ENCODE measurements at regions not wholly inside any gene's neighbourhood (a gene's known extent, or its start where the extent isn't known, plus 50 kb on each side); places are given as distances from the start of the nearest gene placed in this dataset.

DNA sequence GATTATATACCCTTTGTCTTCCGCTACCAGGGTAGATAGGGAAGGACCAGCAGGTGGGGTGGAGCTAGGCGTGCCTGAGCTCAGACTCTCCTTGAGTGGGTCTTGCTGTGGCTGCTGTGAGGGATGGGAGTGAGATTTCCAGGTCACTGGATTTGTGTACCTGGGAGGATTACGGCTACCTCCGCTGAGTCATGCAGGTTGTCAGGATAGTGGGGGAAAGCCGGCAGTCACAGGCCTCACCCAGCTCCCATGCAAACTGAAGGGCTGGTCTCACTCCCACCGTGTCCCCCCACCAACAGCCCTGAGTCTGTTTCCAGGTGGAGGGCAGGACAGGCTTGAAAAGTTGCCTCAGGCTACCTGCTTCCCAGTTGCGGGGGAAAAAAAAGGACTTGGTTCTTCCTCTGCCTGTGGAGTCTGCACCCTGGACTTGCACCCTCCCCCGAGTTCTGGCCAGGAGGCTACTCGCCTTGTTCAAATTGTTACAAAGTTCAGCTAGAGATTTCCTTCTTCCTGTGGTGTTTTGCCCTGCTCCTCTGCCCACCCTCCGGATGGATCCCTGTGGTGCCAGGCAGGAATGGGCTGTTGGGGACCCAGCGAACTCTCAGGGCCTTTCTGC is 268.3 kb downstream of the VAPA start:
- DNase-seq = peak; percentile 16

- DNase-seq = no peak
Observed at GRCh38 chr18:10184776-10185175, 269.7 kb upstream of the APCDD1 start.

DNA sequence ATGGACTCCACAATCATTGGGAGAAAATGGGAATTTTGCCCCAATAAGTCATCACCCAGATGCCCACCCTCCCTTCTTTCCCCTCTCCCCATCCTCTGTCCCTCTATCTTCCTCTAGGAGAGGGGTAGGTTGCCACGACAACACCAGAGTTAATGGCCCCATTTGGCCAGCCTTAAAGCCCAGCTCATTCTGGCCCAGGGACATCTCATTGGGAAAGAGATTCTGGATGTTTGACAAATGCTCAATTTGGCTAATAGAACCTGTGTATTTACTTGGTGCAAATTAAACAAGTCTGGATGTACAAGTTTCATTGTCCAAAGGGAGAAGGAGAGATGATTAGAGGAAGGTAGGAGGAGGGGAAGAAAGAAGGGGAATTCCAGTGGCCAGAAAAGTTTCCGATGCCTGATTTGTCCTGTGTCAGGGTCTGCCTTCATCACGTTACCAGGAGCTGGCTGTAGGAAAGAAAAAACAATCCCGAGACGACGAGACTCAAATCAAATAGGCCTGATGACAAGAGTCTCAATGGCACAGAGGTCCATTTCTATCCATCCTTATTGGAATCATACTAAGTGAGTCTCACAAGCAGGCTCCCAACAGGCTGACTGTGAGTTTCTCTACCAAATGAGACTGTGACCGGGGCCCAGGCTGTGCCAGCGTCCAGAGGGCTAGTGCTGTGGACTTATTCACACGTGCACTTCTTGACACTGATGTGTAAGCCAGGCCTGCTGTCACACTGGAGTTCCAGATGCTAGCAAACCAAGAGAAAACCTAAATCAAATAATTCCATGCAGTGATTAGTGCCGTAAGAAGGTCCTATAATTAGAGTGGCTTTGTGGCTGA is 265.2 kb upstream of the APCDD1 start:
- DNase-seq = no peak

DNA sequence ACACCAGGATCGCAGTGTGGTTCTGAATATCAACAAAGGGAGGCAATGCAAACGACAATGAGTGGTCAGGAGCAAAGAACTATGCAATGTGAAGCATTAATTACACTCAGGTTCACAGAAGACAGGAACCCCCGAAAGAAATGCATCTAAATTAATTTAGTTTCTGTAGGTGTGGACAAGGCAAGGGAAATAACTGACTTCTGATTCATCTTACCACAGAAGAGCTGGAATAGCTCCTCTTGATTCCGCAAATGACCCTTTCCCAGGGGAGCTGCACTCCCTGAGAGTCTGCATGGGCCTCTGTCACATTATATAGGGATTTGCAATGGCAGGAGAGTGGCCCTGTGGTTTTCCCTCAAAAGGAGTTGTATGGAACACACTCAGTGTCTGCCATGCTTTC is 263.9 kb upstream of the APCDD1 start:
- no peak for DNase-seq

GRCh38 chr18:10193444-10193843 is 261.0 kb upstream of the APCDD1 start:
- DNase-seq = no peak

DNA sequence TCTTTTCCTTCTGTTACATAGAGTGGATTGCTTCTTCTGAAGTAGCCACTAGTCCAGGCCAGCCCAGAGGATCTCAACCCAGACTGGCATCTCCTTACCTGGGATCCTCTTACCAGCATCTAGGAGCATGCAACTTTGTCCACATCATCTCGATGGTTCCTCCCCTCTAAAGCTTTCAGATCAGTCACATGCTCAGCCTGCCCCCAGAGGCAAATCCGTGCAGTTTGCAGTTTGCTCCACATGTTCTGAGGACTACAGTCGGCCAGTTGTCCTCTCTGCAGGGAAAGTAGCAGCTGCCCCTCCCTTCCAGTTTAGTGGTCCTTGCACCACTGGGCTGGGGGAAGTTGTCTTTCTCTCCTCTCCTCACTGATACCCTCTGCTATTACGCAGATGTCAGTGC is 259.8 kb upstream of the APCDD1 start:
- no peak for DNase-seq

- DNase-seq = no peak
Observed at GRCh38 chr18:10195529-10195928, 258.9 kb upstream of the APCDD1 start.

DNA sequence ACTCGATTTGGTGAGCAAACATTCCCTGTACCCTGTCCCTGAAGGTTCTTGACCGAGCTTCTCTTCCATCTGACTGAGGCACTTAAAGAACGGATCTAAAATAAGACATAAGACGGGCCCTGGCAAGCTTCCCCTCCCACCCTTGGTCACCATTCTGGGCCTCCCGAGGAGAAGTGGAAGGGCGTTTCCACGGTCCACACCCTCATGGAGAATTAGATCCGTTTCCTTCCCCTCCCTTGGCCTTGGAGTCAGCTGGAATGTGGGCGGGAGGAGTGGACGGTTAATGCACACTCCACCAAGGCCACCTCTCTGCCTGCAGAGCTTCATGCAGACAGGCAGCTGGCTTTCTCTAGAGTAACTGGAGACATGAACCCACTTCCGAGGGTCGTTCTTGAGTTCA is 257.3 kb upstream of the APCDD1 start:
- DNase-seq = no peak

GRCh38 chr18:10201226-10201625 is 253.2 kb upstream of the APCDD1 start:
- no peak for DNase-seq

GRCh38 chr18:10201659-10202058 is 252.8 kb upstream of the APCDD1 start:
- no peak for DNase-seq

DNA sequence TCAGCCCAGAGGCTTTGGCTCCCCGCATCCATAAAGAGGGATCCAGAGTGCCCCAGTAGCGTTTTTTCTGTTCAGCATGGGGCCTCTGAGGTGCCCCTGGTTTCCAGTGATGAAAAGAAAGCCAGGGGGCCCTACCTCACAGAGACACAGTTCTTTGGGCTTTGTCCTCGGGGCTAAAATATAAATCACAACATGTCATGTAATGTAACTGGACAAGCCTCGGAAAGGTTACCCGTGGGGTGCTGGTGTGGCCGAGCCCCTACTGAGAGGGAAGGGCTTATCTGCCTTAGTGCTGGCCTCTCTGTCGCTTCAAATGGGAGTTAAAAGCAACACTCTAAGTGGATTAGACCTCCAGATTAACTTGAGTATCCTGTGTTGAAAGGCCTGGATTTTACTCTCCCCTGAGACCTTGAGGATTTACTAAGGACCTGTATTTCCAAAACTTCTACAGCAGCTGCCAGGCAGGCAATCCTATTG is 251.6 kb upstream of the APCDD1 start:
- no peak for DNase-seq

DNA sequence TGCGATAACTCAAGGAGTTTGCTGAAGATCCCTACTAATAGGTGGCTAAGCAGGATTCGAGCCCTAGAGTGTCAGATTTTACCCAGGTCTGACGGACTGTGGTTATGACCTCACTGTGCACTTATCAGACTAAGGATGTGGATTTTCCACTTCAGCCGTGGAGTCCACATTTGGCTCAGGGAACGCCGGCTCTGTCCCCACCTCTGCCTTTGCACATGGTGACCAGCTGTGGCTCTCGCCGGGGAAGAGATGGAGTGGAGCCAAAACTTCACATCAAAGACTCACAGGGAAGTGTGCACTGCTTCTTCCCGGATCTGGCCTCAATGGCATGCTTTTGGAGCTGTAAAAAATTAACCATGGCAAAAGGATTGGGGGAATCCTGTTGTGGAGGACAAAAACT is 249.3 kb upstream of the APCDD1 start:
- no peak for DNase-seq

- no peak for DNase-seq
Observed at GRCh38 chr18:10207682-10208345, 246.6 kb upstream of the APCDD1 start.

- DNase-seq = no peak
Observed at GRCh38 chr18:10209302-10209701, 245.1 kb upstream of the APCDD1 start.

- no peak for DNase-seq
Observed at GRCh38 chr18:10210057-10210633, 244.3 kb upstream of the APCDD1 start.

DNA sequence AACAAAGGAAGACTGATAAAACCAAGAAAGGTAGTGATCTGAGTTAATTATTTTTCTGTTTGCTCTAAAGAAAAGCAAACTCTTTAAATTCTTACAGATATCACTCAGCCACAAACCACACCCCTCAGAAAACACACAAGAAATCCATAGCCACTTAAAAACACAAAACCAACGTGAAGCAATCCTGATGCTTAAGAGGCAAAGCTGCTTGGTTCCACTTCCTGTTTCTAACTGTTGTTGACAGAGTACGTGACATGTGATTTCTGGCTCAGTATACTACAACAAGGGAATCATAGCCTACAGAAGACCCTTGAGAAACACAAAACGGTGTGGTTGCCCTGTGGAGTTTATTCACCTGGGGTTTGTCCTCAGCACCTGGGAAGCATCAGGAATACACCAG is 240.9 kb upstream of the APCDD1 start:
- no peak for DNase-seq

DNA sequence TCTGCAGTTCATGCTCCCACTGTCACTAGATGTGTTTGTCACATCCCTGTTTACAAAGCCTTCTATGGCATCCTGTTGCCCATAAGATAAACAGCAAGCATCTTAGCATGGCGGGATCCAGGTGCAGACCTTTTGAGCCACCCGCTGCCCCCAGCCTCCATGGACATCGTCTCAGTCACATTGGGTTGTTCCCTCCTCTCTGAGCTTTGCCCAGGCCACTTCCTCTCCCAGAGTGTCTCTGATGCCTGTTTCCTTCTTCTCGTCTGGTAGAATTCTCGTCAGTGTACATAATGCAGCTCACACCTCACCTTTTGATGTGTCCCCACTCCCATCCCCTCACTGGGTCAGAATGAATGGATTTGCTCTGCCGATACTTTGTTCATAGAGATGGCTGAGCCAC is 239.0 kb upstream of the APCDD1 start:
- no peak for DNase-seq

GRCh38 chr18:10216791-10217190 is 237.6 kb upstream of the APCDD1 start:
- no peak for DNase-seq

DNA sequence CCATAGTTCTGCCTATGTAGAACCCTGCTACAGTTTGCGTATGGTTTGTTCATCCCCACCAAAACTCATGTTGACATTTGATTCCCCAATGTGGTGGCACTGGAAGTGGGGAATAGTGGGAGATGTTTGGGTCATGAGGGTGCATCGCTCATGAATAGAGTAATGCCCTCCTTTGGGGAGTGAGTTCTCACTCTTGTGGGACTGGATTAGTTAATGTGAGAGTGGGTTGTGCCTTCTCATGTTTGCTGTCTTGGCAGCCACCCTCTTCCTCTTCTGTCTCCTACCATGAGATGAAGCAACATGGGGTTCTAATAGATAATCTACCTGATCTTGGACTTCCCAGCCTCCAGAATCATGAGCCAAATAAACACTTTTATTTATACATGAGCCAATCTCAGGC is 237.2 kb upstream of the APCDD1 start:
- no peak for DNase-seq

- DNase-seq = no peak
Observed at GRCh38 chr18:10225300-10225699, 229.1 kb upstream of the APCDD1 start.

GRCh38 chr18:10226971-10227370 is 227.5 kb upstream of the APCDD1 start:
- DNase-seq = no peak

DNA sequence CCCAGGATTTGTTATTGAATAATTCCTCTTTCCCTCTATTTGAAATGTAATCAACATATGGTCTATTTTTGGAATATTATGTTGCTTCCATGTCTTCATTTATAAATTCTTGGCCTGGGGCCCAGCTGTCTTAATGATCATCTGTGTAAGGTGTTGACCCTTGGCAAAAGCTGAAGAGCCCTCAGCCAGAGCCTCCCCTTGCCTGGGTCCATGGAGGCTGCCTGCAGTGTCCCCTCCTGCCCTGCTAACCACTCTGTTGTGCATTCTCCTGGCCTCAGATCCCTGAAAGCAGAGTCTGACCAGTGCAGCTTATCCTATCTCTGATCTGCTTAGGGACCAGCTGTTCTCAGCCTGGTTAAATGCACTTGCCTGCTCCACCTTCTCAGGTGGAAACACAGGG is 226.1 kb upstream of the APCDD1 start:
- no peak for DNase-seq

DNA sequence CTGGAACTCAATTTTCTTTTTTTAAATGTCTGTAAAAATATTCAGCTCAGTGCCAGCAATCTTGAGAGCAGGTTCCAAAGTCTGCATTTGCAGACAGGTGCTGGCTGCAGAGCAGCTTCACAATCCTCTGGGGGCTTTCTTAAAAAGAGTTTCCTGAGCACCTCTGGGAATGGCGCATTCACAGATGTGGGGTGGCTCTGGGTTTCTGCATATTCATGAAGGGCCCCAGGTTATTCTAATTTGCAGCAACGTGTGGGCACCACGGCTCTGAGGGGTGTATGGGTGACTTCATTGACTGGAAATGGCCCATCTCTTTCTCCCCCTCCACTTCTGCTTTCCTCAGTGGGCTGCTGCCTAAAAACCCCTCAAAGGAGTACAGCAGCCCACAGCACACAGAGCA is 225.0 kb upstream of the APCDD1 start:
- DNase-seq = no peak

DNA sequence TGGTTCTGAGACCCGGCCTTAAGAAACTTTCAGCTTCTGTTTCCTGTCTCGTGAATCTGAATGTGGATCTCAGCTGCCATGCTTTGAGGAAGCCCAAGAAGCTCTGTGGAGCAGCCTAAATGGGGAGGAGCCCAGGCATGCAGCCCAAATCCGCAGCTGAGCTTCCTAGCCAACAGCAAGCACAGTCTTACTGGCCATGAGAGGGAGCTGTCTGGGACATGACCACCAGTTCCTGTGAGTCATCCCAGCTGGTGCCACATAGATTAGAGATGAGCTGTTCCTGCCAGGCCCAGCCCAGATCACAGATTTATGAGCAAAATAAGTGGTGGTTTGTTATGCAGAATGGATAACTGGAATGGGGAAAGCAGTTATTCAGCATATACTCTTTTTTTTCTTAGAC is 224.4 kb upstream of the APCDD1 start:
- DNase-seq = no peak

Measured in NCI-H2171 (cell line).